HEK293T (cell line): ENCODE measurements at regions not wholly inside any gene's neighbourhood (a gene's known extent, or its start where the extent isn't known, plus 50 kb on each side); places are given as distances from the start of the nearest gene placed in this dataset.

Source experiments
- ARNT ChIP-seq: fragments of 450-650 bp; IDR thresholded peaks from 2 replicates; pipeline ENCODE4 v1.6.1; 2017; ENCODE audit warnings: mild to moderate bottlenecking
- BHLHE40 ChIP-seq: fragments of 450-650 bp; IDR thresholded peaks from 2 replicates; pipeline ENCODE4 v1.6.1; 2016; ENCODE audit warnings: mild to moderate bottlenecking, moderate library complexity, borderline replicate concordance
- ELF4 ChIP-seq: fragments of 450-650 bp; IDR thresholded peaks from 2 replicates; pipeline ENCODE4 v1.6.1; 2017; ENCODE audit warnings: antibody characterized with exemption
- FOXA1 ChIP-seq: fragments of 450-650 bp; IDR thresholded peaks from 2 replicates; pipeline ENCODE4 v1.6.1; 2016; ENCODE audit warnings: mild to moderate bottlenecking
- FOXK2 ChIP-seq: fragments of 450-650 bp; IDR thresholded peaks from 2 replicates; pipeline ENCODE4 v1.6.1; 2016; ENCODE audit warnings: mild to moderate bottlenecking
- FOXM1 ChIP-seq: fragments of 450-650 bp; IDR thresholded peaks from 2 replicates; pipeline ENCODE4 v1.6.1; 2017; ENCODE audit warnings: mild to moderate bottlenecking, borderline replicate concordance
- L3MBTL2 ChIP-seq: fragments of 450-650 bp; conservative IDR thresholded peaks from 2 replicates; pipeline ENCODE4 v1.6.1; 2016; ENCODE audit warnings: mild to moderate bottlenecking
- PKNOX1 ChIP-seq: fragments of 450-650 bp; IDR thresholded peaks from 2 replicates; pipeline ENCODE4 v1.6.1; 2016
- SP1 ChIP-seq: fragments of 450-650 bp; IDR thresholded peaks from 2 replicates; pipeline ENCODE4 v1.6.1; 2017
- TARDBP ChIP-seq: fragments of 450-650 bp; IDR thresholded peaks from 2 replicates; pipeline ENCODE4 v1.6.1; 2016

GRCh38 chr14:61603736-61604135 lies 91.6 kb upstream of the HIF1A start:
- TF ChIP-seq FOXA1 (no peak), L3MBTL2 (no peak), ARNT (no peak), FOXK2 (no peak), SP1 (no peak), BHLHE40 (no peak), PKNOX1 (no peak), ELF4 (no peak), FOXM1 (no peak), TARDBP (no peak)
